ENCODE measurements at regions not wholly inside any gene's neighbourhood (a gene's known extent, or its start where the extent isn't known, plus 50 kb on each side); places are given as distances from the start of the nearest gene placed in this dataset.

GRCh38 chr5:74124826-74125225 is 498.8 kb downstream of the ARHGEF28 start:
- no peak for TF ChIP-seq REST (IDR thresholded peaks at IDR 0.05; ENCODE audit: low read depth)
- no peak for TF ChIP-seq EP300 (IDR thresholded peaks at IDR 0.05; ENCODE audit: borderline replicate concordance)
- no peak for TF ChIP-seq FOXM1 (IDR thresholded peaks at IDR 0.05; ENCODE audit: borderline replicate concordance, low read depth)
- TF ChIP-seq RAD21 (IDR thresholded peaks at IDR 0.05; ENCODE audit: low read depth): no peak
- TF ChIP-seq CEBPB (IDR thresholded peaks at IDR 0.05): no peak
